Erythroblast (primary cell): ENCODE measurements at regions not wholly inside any gene's neighbourhood (a gene's known extent, or its start where the extent isn't known, plus 50 kb on each side); places are given as distances from the start of the nearest gene placed in this dataset.

Source experiments
- GATA1 ChIP-seq: IDR thresholded peaks from 2 replicates; pipeline ENCODE4 v1.6.1; 2011; ENCODE audit warnings: low read depth, mild to moderate bottlenecking, control low read depth, low read length, moderate library complexity
- POLR2A ChIP-seq: IDR thresholded peaks from 2 replicates; pipeline ENCODE4 v1.6.1; 2011; ENCODE audit warnings: mild to moderate bottlenecking, low read length

GRCh38 chr10:62643606-62644587, 160.6 kb upstream of the ADO start:
- no peak for TF ChIP-seq POLR2A
- no peak for TF ChIP-seq GATA1
